Duodenal mucosa (tissue), 2 donors: ENCODE measurements at regions not wholly inside any gene's neighbourhood (a gene's known extent, or its start where the extent isn't known, plus 50 kb on each side); places are given as distances from the start of the nearest gene placed in this dataset.

Experiments
- H3K27ac ChIP-seq: one replicate; pipeline ENCODE4 v1.7.0; 2013; ENCODE audit warnings: low read depth, low read length
- H3K27me3 ChIP-seq, 2 donors: one replicate each; pipeline ENCODE4 v1.7.0; 2013; ENCODE audit warnings: low read length in 2 of 2, control low read depth in 1 of 2; ENCODE audit not compliant: insufficient read depth in 2 of 2, control insufficient read depth in 1 of 2
- H3K36me3 ChIP-seq, 2 donors: one replicate each; pipeline ENCODE4 v1.7.0; 2013; ENCODE audit warnings: low read length in 2 of 2, control low read depth in 1 of 2; ENCODE audit not compliant: insufficient read depth in 2 of 2, control insufficient read depth in 1 of 2
- H3K4me1 ChIP-seq, 2 donors: one replicate each; pipeline ENCODE4 v1.7.0; 2013; ENCODE audit warnings: low read length in 2 of 2, control low read depth in 1 of 2; ENCODE audit not compliant: insufficient read depth in 2 of 2, control insufficient read depth in 1 of 2
- H3K4me3 ChIP-seq, 2 donors: one replicate each; pipeline ENCODE4 v1.7.0; 2013; ENCODE audit warnings: low read length in 2 of 2, low read depth in 1 of 2
- H3K9ac ChIP-seq, 2 donors: one replicate each; pipeline ENCODE4 v1.7.0; 2013; ENCODE audit warnings: low read length in 2 of 2, low read depth in 1 of 2
- H3K9me3 ChIP-seq, 2 donors: one replicate each; pipeline ENCODE4 v1.7.0; 2013; ENCODE audit warnings: low read length in 2 of 2, control low read depth in 1 of 2; ENCODE audit not compliant: control insufficient read depth in 1 of 2

GRCh38 chr17:33531311-33531710 is 238.2 kb upstream of the ASIC2 start:
- no peak overlapping the region for H3K27ac ChIP-seq
- H3K9me3 ChIP-seq: peaks cover 2 to 6% of the 10 kb centered on the region in 2 donors
- no peaks in the 10 kb centered on the region for H3K27me3 ChIP-seq
- H3K9ac ChIP-seq: no peak overlapping the region
- H3K36me3 ChIP-seq: no peaks in the 10 kb centered on the region
- no peaks in the 10 kb centered on the region for H3K4me1 ChIP-seq
- no peak overlapping the region for H3K4me3 ChIP-seq

DNA sequence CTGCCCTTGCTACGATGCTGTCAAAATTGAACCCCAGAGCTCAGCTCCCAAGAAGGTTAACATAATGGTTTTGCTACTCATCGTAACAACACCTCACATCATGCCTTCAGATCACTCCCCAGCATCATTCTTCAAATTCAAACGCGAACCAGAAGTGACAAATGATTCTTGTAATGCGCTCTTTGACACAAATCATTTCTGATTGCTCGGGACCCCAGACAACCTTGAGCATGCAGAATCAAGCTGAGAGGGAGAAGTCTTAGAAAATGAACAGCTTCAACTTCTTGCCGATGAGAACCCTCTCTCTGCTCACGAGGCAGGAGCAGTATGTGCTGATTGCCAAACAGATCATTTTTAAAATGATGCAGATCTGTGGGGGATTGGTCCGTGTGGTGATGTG is 241.0 kb upstream of the ASIC2 start:
- no peak overlapping the region for H3K4me3 ChIP-seq
- H3K9me3 ChIP-seq: no peaks in the 10 kb centered on the region
- H3K27ac ChIP-seq: no peak overlapping the region
- H3K27me3 ChIP-seq: no peaks in the 10 kb centered on the region
- no peaks in the 10 kb centered on the region for H3K36me3 ChIP-seq
- no peaks in the 10 kb centered on the region for H3K4me1 ChIP-seq
- no peak overlapping the region for H3K9ac ChIP-seq

DNA sequence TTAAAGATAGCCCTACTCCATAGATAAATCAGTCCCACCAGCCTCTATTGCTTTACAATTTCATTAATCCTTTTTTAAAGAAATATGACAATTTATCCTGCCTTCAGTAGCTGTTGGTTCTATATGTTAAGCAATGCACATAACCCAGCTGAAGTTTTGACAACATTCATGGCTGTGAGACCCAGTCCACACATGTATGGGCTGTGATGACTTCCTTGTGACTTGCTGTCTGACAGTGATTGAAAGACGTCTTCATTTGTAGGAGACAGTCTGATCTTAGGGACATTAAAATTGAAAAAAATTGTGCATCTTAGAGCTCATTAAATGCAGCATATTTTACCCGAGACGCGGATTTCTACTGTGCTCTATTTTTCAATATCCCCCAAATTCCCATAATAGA is 252.0 kb upstream of the ASIC2 start:
- H3K27ac ChIP-seq: no peak overlapping the region

GRCh38 chr17:33550261-33550660 is 257.2 kb upstream of the ASIC2 start:
- Histone ChIP-seq H3K4me1 (no peaks in the 10 kb centered on the region), H3K36me3 (no peaks in the 10 kb centered on the region), H3K9ac (no peak overlapping the region), H3K9me3 (no peaks in the 10 kb centered on the region), H3K27ac (no peak overlapping the region), H3K27me3 (no peaks in the 10 kb centered on the region), H3K4me3 (no peak overlapping the region)

More for the DNA sequence above, 252.0 kb upstream of the ASIC2 start:
- H3K4me3 ChIP-seq: no peak overlapping the region
- no peaks in the 10 kb centered on the region for H3K36me3 ChIP-seq
- H3K9me3 ChIP-seq: no peaks in the 10 kb centered on the region
- H3K4me1 ChIP-seq: no peaks in the 10 kb centered on the region
- no peak overlapping the region for H3K9ac ChIP-seq
- no peaks in the 10 kb centered on the region for H3K27me3 ChIP-seq

DNA sequence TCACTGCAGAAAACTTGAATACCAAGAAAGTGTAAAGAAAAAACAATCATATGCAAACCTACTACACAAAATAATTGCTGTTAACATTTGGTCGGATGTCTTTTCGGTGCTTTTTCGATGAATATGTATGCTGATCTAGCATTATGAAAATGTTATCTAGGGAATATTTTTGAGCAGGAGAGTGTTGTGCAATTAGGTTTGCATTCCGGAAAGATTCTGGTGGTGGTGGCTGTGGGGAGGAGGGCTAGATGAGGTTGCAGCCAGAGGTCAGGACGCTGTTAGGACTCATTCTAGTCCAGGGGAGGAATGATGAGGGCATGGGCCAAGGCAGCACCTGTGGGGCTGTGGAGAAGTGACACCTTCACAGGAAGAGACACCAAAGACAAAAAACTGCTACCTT is 258.0 kb upstream of the ASIC2 start:
- Histone ChIP-seq H3K4me1 (no peaks in the 10 kb centered on the region), H3K27me3 (no peaks in the 10 kb centered on the region), H3K9ac (no peak overlapping the region), H3K27ac (no peak overlapping the region), H3K9me3 (no peaks in the 10 kb centered on the region), H3K4me3 (no peak overlapping the region), H3K36me3 (no peaks in the 10 kb centered on the region)

DNA sequence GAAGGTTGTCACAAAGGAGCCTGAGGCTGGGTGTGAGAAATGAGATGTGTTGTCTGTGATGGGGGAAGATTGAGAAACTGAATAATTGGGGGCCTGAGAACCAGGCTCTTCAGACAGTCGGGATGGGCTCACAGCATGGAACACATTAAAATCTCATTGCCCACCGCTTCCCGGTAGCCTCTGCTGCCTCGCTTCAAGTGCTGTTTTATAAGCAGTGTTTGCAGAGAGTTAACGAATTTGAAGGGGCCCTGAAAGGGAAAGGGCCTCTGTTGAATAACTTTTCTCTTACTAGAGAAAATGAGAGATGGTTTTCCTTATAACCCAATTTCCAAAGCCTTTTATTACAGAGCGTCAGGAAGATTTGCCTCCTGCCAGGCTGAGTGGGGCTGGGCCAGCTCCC is 258.8 kb upstream of the ASIC2 start:
- H3K4me1 ChIP-seq: no peaks in the 10 kb centered on the region
- no peaks in the 10 kb centered on the region for H3K9me3 ChIP-seq
- no peak overlapping the region for H3K27ac ChIP-seq
- no peaks in the 10 kb centered on the region for H3K36me3 ChIP-seq
- H3K9ac ChIP-seq: no peak overlapping the region
- H3K4me3 ChIP-seq: no peak overlapping the region
- H3K27me3 ChIP-seq: no peaks in the 10 kb centered on the region

DNA sequence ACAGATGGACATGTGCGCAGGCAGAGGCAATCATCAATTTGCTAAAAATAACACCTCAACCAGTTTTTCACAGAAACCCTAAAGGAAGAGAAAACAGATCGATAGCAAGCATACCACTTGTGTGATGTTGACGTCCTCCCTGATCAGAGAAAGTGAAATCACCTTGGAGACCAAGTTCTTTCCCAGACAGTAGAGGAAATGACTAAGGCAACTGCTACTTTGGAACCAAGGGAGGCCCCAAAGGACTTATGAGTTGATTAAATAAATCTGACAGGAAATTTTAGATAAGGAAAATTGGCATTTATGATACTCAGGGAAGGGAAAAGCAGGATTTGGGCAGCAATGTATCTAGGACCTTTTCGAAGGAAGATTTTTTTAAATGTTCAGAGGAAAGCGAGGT is 267.1 kb upstream of the ASIC2 start:
- Histone ChIP-seq H3K27ac (no peak overlapping the region), H3K36me3 (no peaks in the 10 kb centered on the region), H3K9ac (no peak overlapping the region), H3K4me3 (no peak overlapping the region), H3K9me3 (peaks cover 0 to 7% of the 10 kb centered on the region in 2 donors), H3K4me1 (no peaks in the 10 kb centered on the region), H3K27me3 (no peaks in the 10 kb centered on the region)

GRCh38 chr17:33560871-33561270 is 267.8 kb upstream of the ASIC2 start:
- Histone ChIP-seq H3K9me3 (peaks cover 0 to 7% of the 10 kb centered on the region in 2 donors), H3K36me3 (no peaks in the 10 kb centered on the region), H3K4me1 (no peaks in the 10 kb centered on the region), H3K27ac (no peak overlapping the region), H3K9ac (no peak overlapping the region), H3K4me3 (no peak overlapping the region), H3K27me3 (no peaks in the 10 kb centered on the region)

DNA sequence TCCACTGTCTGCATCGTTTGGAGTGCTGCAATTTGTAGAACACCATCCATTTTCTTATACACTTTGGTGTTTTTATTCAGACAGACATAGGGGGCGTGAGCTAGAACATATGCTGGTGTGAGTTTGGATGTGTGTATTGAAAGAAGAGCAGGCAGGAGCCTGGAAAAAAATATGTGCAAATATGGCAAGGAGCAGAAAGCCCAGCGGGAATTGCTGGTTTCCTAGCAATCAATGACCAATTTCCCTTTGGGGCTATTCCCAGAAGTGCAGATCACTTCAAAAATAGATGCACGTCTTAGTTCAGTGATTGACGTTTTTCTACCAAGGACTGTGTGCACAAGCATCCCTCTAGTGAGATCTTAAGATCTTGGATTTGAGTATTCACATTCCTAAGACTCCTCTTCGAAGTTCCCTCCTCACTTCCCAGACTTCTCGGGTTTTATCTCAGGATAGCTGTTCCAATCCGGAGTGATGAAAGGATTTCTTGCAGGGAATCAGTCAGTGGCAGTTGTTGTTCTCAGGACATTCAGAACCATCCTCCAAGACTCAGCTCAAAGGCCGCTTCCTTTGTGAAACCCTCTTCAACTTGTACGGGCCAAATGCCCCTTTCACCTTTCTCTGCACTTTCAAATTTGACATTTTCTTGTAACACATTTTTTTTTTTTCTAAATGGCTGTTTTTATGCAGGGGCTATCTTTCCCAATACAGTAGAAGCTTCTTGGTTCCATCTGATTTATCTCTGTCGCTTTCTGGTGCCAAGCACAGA is 268.7 kb upstream of the ASIC2 start:
- Histone ChIP-seq H3K27ac (no peak overlapping the region), H3K9ac (no peak overlapping the region), H3K4me1 (no peaks in the 10 kb centered on the region), H3K9me3 (peaks cover 0 to 7% of the 10 kb centered on the region in 2 donors), H3K4me3 (no peak overlapping the region), H3K27me3 (no peaks in the 10 kb centered on the region), H3K36me3 (no peaks in the 10 kb centered on the region)

- Histone ChIP-seq H3K9me3 (peaks cover 0 to 7% of the 10 kb centered on the region in 2 donors), H3K36me3 (no peaks in the 10 kb centered on the region), H3K27me3 (no peaks in the 10 kb centered on the region), H3K4me1 (no peaks in the 10 kb centered on the region), H3K27ac (no peak overlapping the region), H3K9ac (no peak overlapping the region), H3K4me3 (no peak overlapping the region)
These were observed 269.7 kb upstream of the ASIC2 start for GRCh38 chr17:33562792-33563191.
